AG09309 (cell line): ENCODE measurements at regions not wholly inside any gene's neighbourhood (a gene's known extent, or its start where the extent isn't known, plus 50 kb on each side); places are given as distances from the start of the nearest gene placed in this dataset.

Experiments used
- DNase-seq: peaks from one replicate; pipeline ENCODE4 v3.0.0-alpha.2; 2010; ENCODE audit warnings: low read depth
- H3K4me3 ChIP-seq: 2 replicates; pipeline ENCODE4 v1.5.1; 2011; ENCODE audit warnings: mild to moderate bottlenecking, low read depth, low read length, moderate library complexity; ENCODE audit not compliant: control insufficient read depth
- CTCF ChIP-seq: IDR thresholded peaks from 2 replicates; pipeline ENCODE4 v1.5.1; 2011; ENCODE audit warnings: mild to moderate bottlenecking, low read depth, low read length, inconsistent platforms; ENCODE audit not compliant: insufficient read depth, control insufficient read depth; ENCODE audit errors: missing control alignments

DNA sequence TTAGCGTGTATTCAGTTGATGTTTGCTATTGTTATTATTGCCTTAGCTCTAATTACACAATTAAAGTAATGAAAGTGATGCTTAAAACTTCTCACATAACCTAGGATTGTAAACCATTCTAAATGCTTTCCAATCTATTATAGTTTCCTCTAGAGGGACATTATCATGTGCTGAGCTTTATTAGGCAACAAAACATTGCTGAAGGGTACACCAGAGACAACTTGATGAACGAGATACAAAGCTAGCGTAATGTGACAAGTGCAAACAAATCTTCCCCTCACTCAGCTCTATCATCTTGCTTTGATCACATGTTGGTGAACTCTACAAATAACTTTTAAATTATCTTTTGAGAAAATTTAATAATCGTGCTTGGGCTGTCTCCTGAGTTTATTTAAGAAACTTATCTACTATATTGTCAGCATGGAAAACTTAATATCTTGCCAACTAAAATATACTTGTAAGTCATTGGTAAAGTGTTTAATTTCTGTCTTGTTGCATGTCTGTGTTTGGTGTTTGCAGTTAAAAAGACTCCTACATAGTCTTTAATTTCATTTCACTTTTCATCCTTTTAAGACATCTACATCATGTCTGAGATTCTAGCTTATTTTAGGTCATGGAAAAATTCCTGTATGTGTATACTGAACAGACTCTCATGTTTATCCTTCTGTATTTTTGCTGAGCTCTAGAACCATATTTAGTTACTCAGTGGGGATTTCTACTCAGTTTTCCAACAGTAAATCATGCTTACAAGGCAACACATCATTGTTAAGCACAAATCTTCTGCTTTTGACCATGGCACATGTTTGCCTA lies 104.2 kb upstream of the ADAMTS5 start:
- no peak for TF ChIP-seq CTCF
- no peak overlapping the region for H3K4me3 ChIP-seq
- DNase-seq = no peak

GRCh38 chr21:27068811-27069210 lies 101.9 kb upstream of the ADAMTS5 start:
- DNase-seq = no peak
- no peak overlapping the region for H3K4me3 ChIP-seq
- no peak for TF ChIP-seq CTCF

DNA sequence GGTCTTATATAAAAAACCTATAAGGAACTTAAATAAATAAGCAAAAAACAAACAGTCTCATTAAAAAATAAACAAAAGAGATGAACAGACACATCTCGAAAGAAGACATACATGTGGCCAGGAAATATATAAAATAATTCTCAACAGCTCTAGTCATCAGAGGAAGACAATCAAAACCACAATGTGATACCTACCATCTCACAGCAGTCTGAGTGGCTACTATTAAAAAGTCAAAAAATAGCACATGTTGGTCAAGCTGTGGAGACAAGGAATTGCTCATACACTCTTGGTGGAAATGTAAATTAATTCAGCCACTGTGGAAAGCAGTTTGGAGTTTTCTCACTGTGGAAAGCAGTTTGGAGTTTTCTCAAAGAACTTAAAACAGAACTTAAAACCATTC lies 100.3 kb upstream of the ADAMTS5 start:
- H3K4me3 ChIP-seq = no peak overlapping the region
- TF ChIP-seq CTCF = no peak
- DNase-seq = no peak

- no peak for DNase-seq
- no peak overlapping the region for H3K4me3 ChIP-seq
- TF ChIP-seq CTCF = no peak
Measured at GRCh38 chr21:27062443-27062842, 95.6 kb upstream of the ADAMTS5 start.

DNA sequence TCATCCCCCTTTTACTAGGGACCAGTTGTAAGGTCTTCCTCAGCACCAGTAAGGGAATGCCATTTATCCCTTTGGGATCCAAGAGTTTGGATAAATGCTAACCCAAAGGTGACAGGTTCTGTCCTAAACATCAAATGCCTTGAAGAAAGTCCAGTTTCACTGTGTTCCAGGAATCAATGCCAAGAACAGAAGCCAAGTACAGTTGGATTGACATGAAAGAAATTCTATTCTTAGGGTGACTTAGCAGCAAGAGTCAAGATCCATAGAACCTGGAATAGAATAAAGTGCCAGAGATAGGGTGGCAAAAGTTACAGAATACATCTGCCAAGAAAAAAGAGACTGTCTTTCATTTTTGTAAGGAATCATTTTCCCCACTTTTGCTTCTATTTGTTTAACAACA lies 94.9 kb upstream of the ADAMTS5 start:
- no peak for TF ChIP-seq CTCF
- no peak for DNase-seq
- H3K4me3 ChIP-seq = no peak overlapping the region

DNA sequence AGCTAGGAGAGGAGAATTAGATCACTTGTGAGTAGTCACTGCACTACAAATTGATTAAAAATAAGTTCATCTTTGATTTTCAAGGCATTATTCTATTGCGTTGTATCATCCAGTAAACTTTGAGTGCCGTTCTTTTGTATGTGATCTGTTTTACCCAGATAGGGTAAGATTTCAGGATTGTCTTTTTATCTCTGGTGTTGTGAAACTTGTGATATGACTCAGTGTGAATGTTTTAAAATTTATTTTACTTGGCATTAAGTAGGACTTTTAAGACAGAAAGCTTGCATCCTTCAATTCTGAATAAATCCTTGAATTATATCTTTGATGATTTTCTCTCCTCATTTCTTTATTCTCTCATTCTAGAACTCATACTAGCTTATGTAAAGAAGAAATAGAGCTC lies 93.3 kb upstream of the ADAMTS5 start:
- no peak for DNase-seq
- TF ChIP-seq CTCF = no peak
- no peak overlapping the region for H3K4me3 ChIP-seq
